A549 (cell line): ENCODE measurements at regions not wholly inside any gene's neighbourhood (a gene's known extent, or its start where the extent isn't known, plus 50 kb on each side); places are given as distances from the start of the nearest gene placed in this dataset.
A peak's percentile ranks its signal among the peaks of the same experiment; 100 is the strongest.

ENCODE experiments used
- ATAC-seq, 2 experiments: fragments of 200-7000 bp in 1 of 2; fragments of >200 bp in 1 of 2; cut with Nextera tagmentation in 1 of 2; cut with Tn5 transposase in 1 of 2; 3 replicates each; pipeline versions ENCODE4 v1.8.0 to v1.9.1; 2018 to 2020; ENCODE audit warnings: mild to moderate bottlenecking in 1 of 2, moderate library complexity in 1 of 2
- CTCF ChIA-PET: fragments of 300-600 bp; sonication (Branson Sonifier 250); formaldehyde crosslinking; extraction: SDS; loops from one replicate; lab custom pipeline; 2021; ENCODE audit warnings: antibody characterized with exemption, inconsistent platforms; lab: Yijun Ruan, JAX
- POLR2A ChIA-PET: fragments of 350-600 bp; formaldehyde crosslinking; extraction: SDS; loops from one replicate; lab custom pipeline; 2021; ENCODE audit warnings: antibody characterized with exemption, inconsistent platforms; lab: Yijun Ruan, JAX
- DNase-seq, 2 experiments: peaks; one replicate each; pipeline versions ENCODE4 v3.0.0 to v3.0.0-alpha.2; 2011 to 2016; ENCODE audit warnings: low read depth in 1 of 2, low spot score in 1 of 2
- FAIRE-seq: peaks from 2 replicates; lab custom pipeline; 2011; peaks lifted over from hg19 to GRCh38; lab: Jason Lieb, UNC
- H3K27ac ChIP-seq, 2 experiments: fragments of >200 bp; sonication (Bioruptor Twin); formaldehyde crosslinking; 3 replicates each; pipeline ENCODE4 v1.5.1; 2016 to 2017
- H3K4me1 ChIP-seq: fragments of >200 bp; sonication (Bioruptor Twin); formaldehyde crosslinking; 3 replicates; pipeline ENCODE4 v1.6.1; 2016
- H3K4me2 ChIP-seq: fragments of >200 bp; sonication (Bioruptor Twin); formaldehyde crosslinking; 3 replicates; pipeline ENCODE4 v1.6.1; 2016
- H3K4me3 ChIP-seq: fragments of >200 bp; sonication (Bioruptor Twin); formaldehyde crosslinking; 3 replicates; pipeline ENCODE4 v1.5.1; 2016
- H3K9me3 ChIP-seq: fragments of >200 bp; sonication (Bioruptor Twin); formaldehyde crosslinking; 3 replicates; pipeline ENCODE4 v1.6.1; 2016
- BHLHE40 ChIP-seq: IDR thresholded peaks from 2 replicates; pipeline ENCODE4 v1.6.1; 2012; ENCODE audit warnings: low read depth, low read length, inconsistent platforms
- CEBPB ChIP-seq, 2 experiments: fragments of >200 bp in 1 of 2; sonication (Bioruptor Twin) in 1 of 2; formaldehyde crosslinking in 1 of 2; IDR thresholded peaks; 2 replicates each; pipeline ENCODE4 v1.6.1; 2012 to 2016
- FOSB ChIP-seq: fragments of 250-450 bp; sonication (Bioruptor Pico); IDR thresholded peaks from 2 replicates; pipeline ENCODE4 v1.5.0; 2020; ENCODE audit warnings: mild to moderate bottlenecking, moderate library complexity
- GATA3 ChIP-seq: IDR thresholded peaks from 2 replicates; pipeline ENCODE4 v1.6.1; 2012; ENCODE audit warnings: borderline replicate concordance
- HEYL ChIP-seq: fragments of 250-450 bp; sonication (Bioruptor Pico); IDR thresholded peaks from 2 replicates; pipeline ENCODE4 v1.8.0; 2021; ENCODE audit warnings: mild to moderate bottlenecking, moderate library complexity
- HOXA7 ChIP-seq: fragments of 250-450 bp; sonication (Bioruptor Pico); IDR thresholded peaks from 2 replicates; pipeline ENCODE4 v1.5.0; 2020; ENCODE audit warnings: mild to moderate bottlenecking, moderate library complexity
- HOXB13 ChIP-seq: fragments of 250-450 bp; sonication (Bioruptor Pico); IDR thresholded peaks from 2 replicates; pipeline ENCODE4 v1.5.0; 2020; ENCODE audit warnings: low read depth, mild to moderate bottlenecking, moderate library complexity
- HOXB5 ChIP-seq: fragments of 250-450 bp; sonication (Bioruptor Pico); IDR thresholded peaks from 2 replicates; pipeline ENCODE4 v1.5.0; 2020; ENCODE audit warnings: mild to moderate bottlenecking, moderate library complexity
- JUN ChIP-seq, 2 experiments: fragments of >200 bp; sonication (Bioruptor Twin); formaldehyde crosslinking; IDR thresholded peaks; 2 replicates in 1 of 2; 3 replicates in 1 of 2; pipeline ENCODE4 v1.6.1; 2016 to 2017
- KDM1A ChIP-seq: fragments of 200-600 bp; sonication (generic); IDR thresholded peaks from 2 replicates; pipeline ENCODE4 v1.6.1; 2016; ENCODE audit warnings: low read depth, mild to moderate bottlenecking
- MAZ ChIP-seq: fragments of 150-350 bp; IDR thresholded peaks from 2 replicates; pipeline ENCODE4 v1.6.1; 2014; ENCODE audit warnings: antibody characterized with exemption, low read depth, low read length, borderline replicate concordance
- NFE2L2 ChIP-seq: fragments of 150-350 bp; conservative IDR thresholded peaks from 2 replicates; pipeline ENCODE4 v1.6.1; 2014; ENCODE audit warnings: low read length
- NPAS2 ChIP-seq: fragments of 250-450 bp; sonication (Bioruptor Pico); IDR thresholded peaks from 2 replicates; pipeline ENCODE4 v1.8.0; 2022; ENCODE audit warnings: mild to moderate bottlenecking, moderate library complexity, borderline replicate concordance
- POLR2A ChIP-seq: IDR thresholded peaks from 2 replicates; pipeline ENCODE4 v1.6.1; 2012; ENCODE audit warnings: mild to moderate bottlenecking, low read length
- RFX5 ChIP-seq: fragments of 450-650 bp; IDR thresholded peaks from 2 replicates; pipeline ENCODE4 v1.7.1; 2014; ENCODE audit warnings: antibody characterized with exemption, mild to moderate bottlenecking, moderate library complexity
- SMC3 ChIP-seq: fragments of >200 bp; sonication (Bioruptor Twin); formaldehyde crosslinking; IDR thresholded peaks from 3 replicates; pipeline ENCODE4 v1.6.1; 2018; ENCODE audit warnings: inconsistent platforms
- WGBS: methylation state at CpG from one replicate; pipeline ENCODE4 v1.1.6; 2017; ENCODE audit errors: missing lambda C conversion rate; 5-methylcytosine and 5-hydroxymethylcytosine counted together
- TF ChIP-seq, protein P1 (sequence below): fragments of >200 bp; sonication (Bioruptor Twin); formaldehyde crosslinking; IDR thresholded peaks from 2 replicates; pipeline ENCODE4 v1.6.1; 2016
- TF ChIP-seq, protein P2 (sequence below): IDR thresholded peaks from 2 replicates; pipeline ENCODE4 v1.6.1; 2012
- TF ChIP-seq, protein P3 (sequence below): fragments of 200-600 bp; sonication (generic); IDR thresholded peaks from 2 replicates; pipeline ENCODE4 v1.6.1; 2016; ENCODE audit warnings: antibody characterized with exemption, mild to moderate bottlenecking, moderate library complexity
- TF ChIP-seq, protein P4 (sequence below): fragments of >200 bp; sonication (Bioruptor Twin); formaldehyde crosslinking; IDR thresholded peaks from 3 replicates; pipeline ENCODE4 v1.6.1; 2016

DNA sequence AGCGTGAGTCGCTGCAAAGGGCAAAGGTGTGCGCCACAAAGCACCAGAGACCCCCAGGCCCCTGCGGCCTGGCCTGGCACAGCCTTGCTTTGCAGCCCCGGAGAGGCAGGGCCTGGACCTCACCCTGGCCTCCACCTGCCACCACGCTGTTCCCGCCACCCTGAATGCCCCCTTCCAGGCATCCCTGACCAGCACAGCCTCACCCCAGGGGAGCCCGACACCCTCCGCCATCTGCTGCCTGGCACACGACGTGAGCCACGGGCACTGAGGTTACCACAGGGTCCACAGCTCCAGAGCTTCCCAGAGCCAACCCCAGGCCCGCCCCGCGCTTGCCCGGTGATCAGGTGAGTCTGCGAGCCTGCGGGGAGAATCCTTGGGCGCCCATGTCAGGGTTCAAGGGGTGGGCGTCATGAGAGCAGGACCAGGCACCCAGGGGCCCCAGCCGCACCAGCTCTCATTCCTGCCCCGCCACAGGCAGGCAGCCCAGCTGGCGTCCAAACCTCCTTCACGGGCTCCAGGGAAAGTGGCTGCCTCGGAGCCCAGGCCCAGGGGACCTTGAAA lies 171.3 kb downstream of the BRD1 start:
- TF ChIP-seq CEBPB (IDR thresholded peaks at IDR 0.05) (no peak), JUN (IDR thresholded peaks at IDR 0.05) (no peak), HOXA7 (CRISPR knock-in tag) (no peak), SMC3 (no peak), RFX5 (no peak), POLR2A (no peak), KDM1A (no peak), MAZ (no peak), HOXB5 (CRISPR knock-in tag) (no peak), NFE2L2 (no peak), NPAS2 (CRISPR knock-in tag) (no peak), HEYL (CRISPR knock-in tag) (no peak), HOXB13 (CRISPR knock-in tag) (no peak)
- TF ChIP-seq, protein P1, sequence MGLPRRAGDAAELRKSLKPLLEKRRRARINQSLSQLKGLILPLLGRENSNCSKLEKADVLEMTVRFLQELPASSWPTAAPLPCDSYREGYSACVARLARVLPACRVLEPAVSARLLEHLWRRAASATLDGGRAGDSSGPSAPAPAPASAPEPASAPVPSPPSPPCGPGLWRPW, result no peak
- TF ChIP-seq, protein P2, sequence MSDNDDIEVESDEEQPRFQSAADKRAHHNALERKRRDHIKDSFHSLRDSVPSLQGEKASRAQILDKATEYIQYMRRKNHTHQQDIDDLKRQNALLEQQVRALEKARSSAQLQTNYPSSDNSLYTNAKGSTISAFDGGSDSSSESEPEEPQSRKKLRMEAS, result no peak
- TF ChIP-seq, protein P3, sequence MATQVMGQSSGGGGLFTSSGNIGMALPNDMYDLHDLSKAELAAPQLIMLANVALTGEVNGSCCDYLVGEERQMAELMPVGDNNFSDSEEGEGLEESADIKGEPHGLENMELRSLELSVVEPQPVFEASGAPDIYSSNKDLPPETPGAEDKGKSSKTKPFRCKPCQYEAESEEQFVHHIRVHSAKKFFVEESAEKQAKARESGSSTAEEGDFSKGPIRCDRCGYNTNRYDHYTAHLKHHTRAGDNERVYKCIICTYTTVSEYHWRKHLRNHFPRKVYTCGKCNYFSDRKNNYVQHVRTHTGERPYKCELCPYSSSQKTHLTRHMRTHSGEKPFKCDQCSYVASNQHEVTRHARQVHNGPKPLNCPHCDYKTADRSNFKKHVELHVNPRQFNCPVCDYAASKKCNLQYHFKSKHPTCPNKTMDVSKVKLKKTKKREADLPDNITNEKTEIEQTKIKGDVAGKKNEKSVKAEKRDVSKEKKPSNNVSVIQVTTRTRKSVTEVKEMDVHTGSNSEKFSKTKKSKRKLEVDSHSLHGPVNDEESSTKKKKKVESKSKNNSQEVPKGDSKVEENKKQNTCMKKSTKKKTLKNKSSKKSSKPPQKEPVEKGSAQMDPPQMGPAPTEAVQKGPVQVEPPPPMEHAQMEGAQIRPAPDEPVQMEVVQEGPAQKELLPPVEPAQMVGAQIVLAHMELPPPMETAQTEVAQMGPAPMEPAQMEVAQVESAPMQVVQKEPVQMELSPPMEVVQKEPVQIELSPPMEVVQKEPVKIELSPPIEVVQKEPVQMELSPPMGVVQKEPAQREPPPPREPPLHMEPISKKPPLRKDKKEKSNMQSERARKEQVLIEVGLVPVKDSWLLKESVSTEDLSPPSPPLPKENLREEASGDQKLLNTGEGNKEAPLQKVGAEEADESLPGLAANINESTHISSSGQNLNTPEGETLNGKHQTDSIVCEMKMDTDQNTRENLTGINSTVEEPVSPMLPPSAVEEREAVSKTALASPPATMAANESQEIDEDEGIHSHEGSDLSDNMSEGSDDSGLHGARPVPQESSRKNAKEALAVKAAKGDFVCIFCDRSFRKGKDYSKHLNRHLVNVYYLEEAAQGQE, result no peak
- TF ChIP-seq, all 56 proteins: peak for 0
- 58% methylated on average over 11 of the region's 25 CpGs for WGBS
- ATAC-seq (no peak), DNase-seq (no peak), FAIRE-seq (no peak)
- ChIA-PET CTCF (interaction anchor here (0.8 to 1.5 kb wide), 3 partner anchors 15 to 352 kb away, joined by 3 to 5 read pairs (median 3); no protein-coding TSS in a partner anchor), POLR2A (no interaction called here)
- H3K27ac ChIP-seq, result no peak overlapping the region
- no peak overlapping the region for H3K4me3 ChIP-seq
- no peaks in the 10 kb centered on the region for H3K9me3 ChIP-seq
- H3K4me1 ChIP-seq, result no peaks in the 10 kb centered on the region
- H3K4me2 ChIP-seq, result no peak overlapping the region

DNA sequence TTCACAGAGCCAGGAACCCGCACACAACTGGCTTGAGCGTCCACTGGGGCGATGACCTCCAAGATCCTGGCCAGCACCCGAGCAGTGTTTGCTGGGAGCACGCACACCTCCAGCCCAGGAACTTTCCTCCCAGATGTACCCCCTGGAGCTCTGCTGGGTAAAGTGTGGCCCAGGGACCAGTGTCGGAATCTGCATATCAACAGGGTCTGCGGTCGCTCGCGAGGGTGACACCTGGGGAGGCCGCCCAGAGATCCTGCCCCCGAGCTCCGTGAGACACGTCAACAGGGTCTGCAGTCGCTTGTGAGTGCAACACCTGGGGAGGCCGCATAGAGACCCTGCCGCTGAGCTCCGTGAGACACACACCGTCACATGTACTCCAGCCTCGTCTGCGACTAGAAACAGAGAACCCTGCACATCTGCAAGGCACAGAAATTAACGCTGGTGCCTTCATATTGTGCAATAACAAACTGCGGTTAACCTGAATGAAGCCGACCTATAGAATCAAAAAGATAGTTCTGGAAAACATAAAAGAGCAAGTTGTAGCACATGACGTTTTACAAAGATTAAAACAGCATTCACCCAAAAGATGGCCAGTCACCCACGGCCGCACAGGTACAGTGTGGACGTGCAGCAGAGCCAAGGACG lies 172.4 kb downstream of the BRD1 start:
- 40% methylated on average over 17 of the region's 29 CpGs for WGBS
- H3K4me2 ChIP-seq, result no peak overlapping the region
- CTCF ChIA-PET, result no interaction called here

More for the DNA sequence above, 172.4 kb downstream of the BRD1 start:
- no peaks in the 10 kb centered on the region for H3K9me3 ChIP-seq
- no peaks in the 10 kb centered on the region for H3K4me1 ChIP-seq
- H3K4me3 ChIP-seq, result no peak overlapping the region
- POLR2A ChIA-PET, result no interaction called here
- TF ChIP-seq GATA3 (no peak), HOXA7 (CRISPR knock-in tag) (no peak), FOSB (CRISPR knock-in tag) (no peak), CEBPB (IDR thresholded peaks at IDR 0.05) (0 out of 4 replicates have a peak, but pooled peaks of 1 of the 2 experiments have one; percentile 18), BHLHE40 (no peak), SMC3 (no peak)
- TF ChIP-seq, protein P4, sequence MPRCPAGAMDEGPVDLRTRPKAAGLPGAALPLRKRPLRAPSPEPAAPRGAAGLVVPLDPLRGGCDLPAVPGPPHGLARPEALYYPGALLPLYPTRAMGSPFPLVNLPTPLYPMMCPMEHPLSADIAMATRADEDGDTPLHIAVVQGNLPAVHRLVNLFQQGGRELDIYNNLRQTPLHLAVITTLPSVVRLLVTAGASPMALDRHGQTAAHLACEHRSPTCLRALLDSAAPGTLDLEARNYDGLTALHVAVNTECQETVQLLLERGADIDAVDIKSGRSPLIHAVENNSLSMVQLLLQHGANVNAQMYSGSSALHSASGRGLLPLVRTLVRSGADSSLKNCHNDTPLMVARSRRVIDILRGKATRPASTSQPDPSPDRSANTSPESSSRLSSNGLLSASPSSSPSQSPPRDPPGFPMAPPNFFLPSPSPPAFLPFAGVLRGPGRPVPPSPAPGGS, result no peak
- no peak for ATAC-seq
- FAIRE-seq, result no peak
- no peak overlapping the region for H3K27ac ChIP-seq
- DNase-seq, result no peak
